Fibroblast of skin of scalp (primary cell): ENCODE measurements at regions not wholly inside any gene's neighbourhood (a gene's known extent, or its start where the extent isn't known, plus 50 kb on each side); places are given as distances from the start of the nearest gene placed in this dataset.
"Not testable (repeated sequence)": the region's sequence is repeated elsewhere in the genome, so short reads cannot be mapped to it uniquely, and the experiment has no call there.

ENCODE experiments used
- DNase-seq: peaks from one replicate; pipeline ENCODE4 v3.0.0-alpha.2; 2013

DNA sequence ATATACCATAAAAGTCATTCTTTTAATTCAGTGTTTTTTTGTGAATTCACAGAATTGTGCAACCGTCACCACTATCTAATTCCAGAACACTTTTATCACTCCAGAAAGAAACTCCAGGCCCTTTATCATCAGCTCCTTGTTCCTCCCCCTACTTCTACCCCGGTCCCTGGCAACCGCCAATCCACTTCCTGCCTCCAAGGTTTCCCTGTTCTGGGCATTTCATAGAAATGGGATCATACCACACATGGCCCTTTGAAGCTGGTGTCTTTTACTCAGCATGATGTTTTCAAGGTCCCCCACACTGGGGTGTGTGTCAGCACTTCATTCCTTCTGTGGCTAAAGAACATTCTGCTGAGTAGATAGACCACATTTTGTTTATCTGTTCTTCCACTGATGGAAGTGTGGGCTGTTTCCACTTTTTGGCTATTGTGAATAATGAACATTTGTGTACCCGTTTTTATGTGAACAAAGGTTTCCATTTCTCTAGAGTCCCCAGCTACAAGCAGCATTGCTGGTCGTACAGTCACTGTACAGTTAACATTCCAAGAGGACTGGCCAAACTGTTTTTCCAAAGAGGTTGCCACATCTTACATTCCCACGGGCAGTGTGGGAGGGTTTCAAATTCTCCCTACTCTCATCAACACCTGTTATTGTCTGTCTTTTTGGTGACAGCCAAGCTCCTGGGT lies 75.8 kb upstream of the ZNF469 start:
- peak; percentile 98 for DNase-seq

DNA sequence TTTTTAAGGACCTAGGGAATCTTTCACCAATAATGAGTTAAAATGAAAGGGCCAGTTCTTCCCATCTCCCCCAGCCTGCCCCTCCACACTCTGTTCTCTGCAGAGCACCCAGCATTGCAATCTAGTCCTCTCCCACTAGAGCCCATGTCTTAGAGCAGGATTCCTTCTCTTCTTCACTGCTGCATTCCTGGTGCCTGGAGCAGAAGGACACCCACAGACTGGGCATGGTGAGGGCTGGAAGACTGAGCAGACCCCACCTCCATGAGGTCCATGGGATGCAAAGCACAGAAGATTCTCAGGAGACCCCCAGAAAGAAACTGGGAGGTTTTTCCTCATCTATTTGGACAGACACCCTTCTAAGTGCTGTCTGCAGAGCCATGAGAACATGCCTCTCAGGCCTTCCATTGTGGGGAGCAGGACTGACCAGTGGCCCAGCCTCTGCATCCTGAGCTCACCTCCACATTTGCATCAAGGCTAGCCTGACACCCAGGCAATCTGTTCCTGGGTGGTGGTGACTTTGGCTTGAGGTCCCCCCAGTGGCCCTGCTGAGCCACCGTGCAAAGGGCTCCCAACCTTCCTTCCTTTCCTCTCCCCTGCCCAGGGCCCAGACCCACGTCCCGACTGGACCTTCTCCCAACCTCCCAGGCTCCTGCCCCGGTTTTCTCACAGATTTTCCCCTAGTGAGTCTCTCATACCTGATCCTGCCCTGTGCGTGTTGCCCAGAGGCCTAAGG lies 74.2 kb upstream of the ZNF469 start:
- DNase-seq: no peak

DNA sequence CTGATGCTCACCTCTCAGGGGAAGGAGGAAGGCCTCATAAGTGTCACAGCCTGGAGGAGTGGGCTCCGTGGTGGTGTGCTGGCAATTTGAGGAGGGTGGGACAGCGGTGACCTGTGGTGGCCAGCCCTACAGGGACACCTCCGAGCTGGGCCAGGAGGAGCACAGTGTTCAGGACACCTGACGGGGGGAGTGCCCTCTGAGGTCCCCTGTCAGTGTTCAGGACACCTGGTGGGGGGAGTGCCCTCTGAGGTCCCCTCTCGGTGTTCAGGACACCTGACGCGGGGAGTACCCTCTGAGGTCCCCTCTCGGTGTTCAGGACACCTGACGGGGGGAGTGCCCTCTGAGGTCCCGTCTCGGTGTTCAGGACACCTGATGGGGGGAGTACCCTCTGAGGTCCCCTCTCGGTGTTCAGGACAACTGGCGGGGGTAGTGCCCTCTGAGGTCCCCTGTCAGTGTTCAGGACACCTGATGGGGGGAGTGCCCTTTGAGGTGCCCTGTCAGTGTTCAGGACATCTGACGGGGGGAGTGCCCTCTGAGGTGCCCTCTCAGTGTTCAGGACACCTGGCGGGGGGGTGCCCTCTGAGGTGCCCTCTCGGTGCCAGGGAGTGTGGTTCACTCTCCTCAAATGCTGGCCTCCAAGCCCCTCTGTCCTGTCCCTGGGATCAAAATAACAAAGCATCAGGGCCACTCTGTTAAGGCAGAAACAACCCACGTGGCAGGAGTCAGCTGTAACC lies 73.4 kb upstream of the ZNF469 start:
- DNase-seq: no peak

DNA sequence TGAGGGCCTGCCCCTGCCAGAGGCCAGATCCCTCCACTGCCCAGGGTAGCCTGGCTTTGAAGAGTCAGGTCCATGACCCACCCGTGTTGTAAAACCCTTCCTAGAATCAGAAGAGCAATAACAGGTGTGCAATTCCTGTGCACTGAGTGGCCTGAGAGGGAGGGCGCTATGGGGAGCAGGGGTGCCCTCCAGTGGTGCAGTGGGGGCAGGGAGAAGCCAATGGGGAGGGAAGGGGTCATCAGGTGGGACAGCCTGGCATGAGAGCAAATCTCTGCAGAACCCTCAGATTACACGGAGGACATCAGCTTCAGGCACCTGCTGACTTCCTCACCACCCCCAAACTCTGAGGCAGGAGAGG lies 72.9 kb upstream of the ZNF469 start:
- no peak for DNase-seq

DNA sequence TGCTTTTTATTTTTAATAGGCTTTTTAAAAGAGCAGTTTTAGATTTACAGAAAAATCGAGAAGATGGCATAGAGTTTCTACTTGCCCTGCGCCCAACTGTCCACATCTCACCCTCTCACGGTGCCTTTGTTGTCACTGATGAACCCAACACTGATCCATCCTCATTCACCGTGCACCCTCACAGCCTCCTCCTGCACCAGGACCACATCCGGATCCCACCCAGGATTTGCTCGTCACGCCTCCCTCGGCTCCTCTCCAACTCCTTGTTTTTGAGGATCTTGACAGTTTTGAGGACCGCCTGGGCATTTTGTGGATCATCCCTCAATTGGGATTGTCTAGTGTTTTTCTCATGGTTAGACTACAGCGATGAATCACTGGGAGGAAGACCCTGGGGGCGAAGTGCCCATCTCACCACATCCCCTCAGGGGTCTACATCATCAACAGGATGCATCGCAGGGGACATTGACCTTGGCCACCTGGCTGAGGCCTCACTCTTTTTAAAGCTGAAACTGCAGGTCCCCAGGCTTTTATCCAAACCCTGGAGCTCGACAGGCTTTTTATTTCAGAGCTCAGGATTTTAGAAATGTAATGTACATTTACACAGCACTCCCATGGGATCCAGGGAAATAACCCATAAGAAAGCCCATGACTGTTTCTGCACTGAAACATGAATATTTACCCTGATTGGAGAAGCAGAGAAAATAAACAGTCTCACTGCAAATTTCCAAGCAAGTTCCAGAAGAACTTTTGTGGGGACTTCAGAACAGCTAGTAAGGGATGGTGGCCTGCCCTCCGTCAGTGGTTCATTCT lies 71.8 kb upstream of the ZNF469 start:
- peak; percentile 66 for DNase-seq

DNA sequence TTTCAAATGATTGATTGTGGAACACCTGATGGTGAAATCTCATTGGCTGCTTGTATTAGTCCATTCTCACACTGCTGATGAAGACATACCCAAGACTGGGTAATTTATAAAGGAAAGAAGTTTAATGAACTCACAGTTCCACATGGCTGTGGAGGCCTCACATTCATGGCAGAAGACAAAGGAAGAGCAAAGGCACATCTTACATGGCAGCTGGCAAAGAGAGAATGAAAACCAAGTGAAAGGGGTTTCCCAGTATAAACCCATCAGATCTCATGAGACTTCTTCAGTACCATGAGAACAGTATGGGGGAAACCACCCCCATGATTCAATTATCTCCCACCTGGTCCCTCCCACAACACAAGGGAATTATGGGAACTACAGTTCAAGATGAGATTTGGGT lies 70.9 kb upstream of the ZNF469 start:
- not testable (repeated sequence) for DNase-seq

DNA sequence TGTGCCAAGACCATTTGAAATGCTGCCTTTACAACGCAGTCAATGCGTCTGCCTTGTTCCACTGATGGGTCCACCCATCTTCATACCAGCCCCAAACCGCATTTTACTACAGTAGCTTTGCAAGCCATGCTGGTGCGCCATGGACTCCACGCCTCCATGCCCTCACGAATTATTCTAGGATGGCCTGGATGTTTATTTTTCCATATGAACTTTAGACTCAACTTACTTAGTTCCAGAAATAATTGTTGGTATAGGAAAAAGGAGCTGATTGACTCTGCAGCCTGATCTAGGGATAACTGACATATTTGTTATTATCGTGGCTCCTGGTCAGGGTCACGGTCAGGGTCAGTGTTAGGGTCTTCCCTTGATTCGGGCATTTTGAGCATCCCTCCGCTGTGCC lies 70.0 kb upstream of the ZNF469 start:
- DNase-seq: no peak

DNA sequence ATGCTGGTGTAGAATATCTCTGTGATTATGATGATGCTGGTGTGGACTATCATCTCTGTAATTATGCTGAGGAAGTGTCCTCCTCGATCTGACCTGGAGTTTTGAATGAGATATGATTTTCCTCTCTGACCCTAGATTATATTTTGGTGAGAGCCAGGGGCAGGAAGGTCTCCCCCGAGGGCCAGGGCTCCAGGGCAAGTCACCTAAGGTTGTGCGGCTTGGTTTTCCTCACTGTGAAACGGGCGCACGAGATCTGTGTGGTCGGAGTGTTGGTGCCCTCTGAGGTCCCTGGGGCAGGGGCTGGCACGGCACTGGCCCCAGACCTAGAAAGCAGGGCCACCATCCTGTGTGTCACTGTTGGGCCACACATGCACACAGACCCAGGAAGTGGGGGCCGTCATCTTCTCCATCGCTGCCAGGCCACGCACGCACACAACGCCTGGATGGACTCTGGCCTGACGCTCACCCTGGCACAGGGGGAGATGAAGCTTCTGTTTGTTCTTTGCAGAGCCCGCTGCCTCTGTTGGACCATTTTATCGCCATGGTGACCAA lies 67.7 kb upstream of the ZNF469 start:
- DNase-seq: no peak

DNA sequence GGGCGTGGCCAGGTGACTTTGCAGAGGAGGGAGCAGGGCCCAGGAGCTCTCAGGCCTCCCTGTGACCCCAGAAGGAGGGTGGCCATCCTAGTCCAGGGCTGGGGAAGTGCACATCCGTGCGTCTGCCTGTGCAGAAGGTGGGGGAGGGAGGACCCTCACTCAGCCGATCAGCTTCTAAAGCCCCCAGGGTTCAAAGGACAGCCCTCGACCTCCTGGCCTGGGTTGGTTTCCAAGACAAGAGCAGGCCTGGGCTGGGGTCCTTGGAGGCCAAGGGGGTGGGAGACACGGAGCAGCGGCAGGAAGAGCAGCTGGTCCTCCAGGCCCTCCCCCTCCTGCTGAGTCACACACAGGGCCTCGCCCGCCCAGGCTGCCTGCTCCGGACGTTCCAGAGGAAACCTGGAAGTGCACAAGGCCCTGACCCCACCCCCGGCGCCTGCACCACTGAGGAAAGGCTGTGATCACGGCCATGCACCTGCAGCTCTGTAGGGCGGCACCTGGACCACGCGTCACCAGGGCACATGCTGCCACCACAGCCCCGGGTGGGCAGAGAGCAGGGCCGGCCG lies 67.1 kb upstream of the ZNF469 start:
- peak; percentile 74 for DNase-seq

DNA sequence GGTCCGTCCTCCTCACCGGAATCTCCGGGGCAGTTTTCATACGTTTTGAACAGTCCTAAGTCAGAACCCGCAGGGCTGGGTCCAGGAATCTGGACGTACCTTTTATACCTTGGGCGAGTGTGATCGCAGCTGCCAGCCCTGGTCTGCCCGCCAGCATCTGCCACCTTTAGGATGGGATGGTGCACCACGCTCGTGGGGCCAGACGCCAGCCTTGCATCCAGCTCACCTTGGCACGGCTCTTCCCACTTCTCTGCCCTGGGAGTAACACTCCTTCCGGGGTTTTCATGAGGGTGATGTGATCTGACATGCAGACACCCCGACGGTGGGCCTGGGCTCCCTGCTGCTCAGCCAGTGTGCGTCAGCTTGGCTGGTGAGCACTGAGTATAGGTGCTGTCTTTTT lies 66.6 kb upstream of the ZNF469 start:
- DNase-seq: no peak

DNA sequence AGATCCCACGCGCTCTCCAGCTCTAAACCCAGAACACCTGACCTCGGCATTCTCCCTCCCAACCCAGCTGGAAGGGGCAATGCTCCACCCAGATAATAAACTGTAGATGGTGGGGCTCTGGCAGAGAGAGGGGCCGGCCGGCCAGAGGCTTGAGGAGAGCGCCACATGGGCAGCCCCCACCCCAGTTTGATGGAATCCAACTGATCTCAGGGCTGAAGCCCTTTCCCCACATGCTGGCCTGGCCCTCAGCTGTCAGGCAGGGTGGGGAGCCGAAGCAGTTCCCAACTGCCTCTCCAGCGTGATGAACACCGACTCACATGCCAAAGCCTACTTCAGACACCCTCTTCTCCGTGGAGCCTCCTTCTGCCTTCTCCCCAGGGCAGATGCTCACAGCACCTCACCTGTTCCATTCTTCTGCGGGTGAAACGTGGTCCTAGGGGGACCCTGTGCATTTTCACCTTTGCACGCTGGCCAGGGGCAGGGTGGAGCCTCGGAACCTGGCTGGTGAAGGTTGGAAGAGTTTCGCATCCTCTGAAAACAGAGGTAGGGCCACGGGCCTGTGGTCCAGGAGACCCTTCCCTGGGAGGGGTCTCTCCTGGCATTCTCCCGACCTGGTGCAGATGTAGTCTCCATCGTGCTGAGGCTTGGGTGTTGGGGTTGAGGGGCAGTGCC lies 65.7 kb upstream of the ZNF469 start:
- DNase-seq: no peak

DNA sequence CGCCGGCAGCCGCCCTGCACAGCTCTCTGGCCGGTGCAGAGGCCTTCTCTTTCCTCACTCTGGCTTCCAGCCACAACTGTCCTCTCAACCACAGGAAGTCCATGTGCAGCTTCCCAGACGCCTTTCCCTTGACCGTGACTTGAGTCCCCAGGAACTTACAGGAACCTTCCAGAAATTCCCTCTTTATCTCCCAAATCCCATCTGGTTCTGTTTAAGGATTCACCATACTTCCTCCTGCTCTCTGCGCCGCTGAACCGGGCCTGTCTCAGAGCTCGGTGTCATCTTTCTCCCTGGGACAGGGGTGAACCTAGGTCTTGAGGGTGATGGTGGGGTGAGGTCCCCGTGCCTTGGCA lies 65.2 kb upstream of the ZNF469 start:
- peak; percentile 69 for DNase-seq

DNA sequence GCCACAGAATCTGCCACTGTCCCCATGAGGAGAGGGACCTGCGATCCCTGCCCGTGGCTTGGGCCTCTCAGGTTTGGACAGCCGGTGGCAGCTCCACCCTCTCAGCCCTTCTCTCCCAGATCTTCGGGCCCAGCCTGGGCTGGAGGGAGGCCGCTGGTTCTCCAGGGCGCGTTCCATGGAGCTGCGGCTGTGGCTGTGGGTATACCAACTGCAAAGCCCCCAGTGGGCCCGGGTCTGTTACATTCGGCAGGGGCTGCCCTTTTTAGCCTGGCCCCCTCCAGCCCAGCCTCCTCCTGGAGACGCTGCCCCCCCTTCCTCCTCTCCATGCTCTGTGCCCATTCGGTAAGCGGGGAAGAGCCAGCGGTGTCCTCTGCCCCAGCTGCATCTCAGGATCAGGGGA lies 64.7 kb upstream of the ZNF469 start:
- DNase-seq: no peak

DNA sequence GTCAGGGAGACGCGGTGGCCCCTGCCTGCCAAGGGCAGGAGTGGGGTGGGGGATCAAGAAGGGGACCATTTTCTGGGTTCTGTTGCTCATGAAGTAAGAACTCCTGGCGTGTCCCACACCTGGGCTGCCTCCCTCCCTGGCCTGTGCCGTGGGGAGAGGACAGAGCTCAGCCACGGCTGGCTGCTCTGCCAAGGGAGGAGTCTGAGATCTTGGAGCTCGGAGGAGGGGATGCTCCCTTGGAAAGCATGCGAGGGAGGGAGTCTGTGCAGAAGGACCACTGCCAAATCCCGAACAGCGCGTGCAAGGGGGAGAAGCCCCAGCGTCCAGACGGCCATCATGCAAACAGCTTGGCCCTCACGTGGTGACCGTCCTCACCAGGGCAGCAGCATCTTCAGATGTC lies 64.2 kb upstream of the ZNF469 start:
- DNase-seq: no peak

DNA sequence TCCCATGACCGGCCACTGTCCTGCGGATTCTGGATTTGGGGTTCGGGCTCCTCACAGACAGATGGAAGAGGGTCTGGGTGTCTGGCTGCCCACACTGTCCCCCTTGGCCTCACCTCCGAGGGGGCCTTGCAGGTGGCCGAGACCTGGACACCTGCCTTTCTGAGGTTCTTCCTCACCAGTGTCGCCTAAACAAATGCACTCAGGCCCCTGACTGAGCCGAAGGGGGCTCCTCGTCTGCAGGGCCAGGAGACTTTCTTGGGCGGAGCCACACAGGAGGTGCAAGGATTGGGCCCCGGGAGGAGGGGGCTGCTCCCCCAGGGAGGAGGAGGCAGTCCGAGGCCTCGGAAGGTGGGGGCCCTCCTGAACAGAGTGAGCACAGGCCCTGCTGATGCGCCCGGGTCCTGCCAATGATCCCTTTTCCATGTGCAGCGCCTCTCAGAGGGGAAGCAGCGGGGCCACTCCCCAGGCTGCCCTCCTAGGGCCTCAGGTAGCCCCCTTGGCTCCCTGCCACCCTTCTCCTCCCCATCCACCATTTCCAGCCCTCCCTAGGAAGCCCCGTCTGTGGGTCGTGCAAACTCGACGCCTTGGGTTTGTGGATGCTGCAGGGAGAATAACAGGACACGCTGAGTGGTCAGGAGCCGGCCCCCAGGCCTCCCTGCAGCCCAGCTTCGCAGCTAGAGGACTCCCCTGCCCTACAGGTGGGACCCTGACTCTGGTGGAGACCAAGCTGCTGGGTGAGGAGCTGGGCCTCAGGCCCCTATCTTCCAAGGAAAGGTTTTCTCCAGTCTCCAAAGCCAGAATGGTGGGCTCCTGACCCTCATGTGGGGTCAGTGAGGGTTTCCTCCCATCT lies 63.4 kb upstream of the ZNF469 start:
- DNase-seq: no peak

DNA sequence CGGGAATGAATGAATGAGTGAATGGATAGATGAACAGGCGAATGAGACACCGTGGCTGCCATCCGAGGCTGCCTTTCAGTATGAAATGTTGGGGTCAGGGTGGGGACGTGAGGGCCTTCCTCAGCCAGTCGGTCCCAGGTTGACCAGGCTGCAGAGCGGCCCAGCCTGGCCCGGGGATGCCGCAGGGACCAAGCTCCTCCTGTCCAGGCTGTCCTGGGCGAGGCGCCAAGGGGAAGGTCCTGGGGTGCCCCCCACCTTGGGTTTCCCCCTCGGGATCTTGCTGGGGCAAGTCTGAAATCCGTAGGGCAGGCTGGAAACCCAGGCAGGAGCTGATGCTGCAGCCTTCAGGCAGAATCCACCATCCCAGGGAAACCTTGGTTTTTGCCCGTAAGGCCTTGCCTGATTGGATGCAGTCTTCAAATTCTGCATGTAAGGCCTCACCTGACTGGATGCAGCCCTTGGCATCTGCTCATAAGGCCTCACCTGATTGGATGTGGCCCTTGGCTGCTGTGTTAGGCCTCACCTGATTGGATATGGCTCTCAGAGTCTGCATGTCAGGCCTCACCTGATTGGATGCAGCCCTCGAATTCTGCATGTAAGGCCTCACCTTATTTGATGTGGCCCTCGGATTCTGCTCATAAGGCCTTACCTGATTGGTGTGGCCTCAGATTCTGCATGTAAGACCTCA lies 61.7 kb upstream of the ZNF469 start:
- no peak for DNase-seq

DNA sequence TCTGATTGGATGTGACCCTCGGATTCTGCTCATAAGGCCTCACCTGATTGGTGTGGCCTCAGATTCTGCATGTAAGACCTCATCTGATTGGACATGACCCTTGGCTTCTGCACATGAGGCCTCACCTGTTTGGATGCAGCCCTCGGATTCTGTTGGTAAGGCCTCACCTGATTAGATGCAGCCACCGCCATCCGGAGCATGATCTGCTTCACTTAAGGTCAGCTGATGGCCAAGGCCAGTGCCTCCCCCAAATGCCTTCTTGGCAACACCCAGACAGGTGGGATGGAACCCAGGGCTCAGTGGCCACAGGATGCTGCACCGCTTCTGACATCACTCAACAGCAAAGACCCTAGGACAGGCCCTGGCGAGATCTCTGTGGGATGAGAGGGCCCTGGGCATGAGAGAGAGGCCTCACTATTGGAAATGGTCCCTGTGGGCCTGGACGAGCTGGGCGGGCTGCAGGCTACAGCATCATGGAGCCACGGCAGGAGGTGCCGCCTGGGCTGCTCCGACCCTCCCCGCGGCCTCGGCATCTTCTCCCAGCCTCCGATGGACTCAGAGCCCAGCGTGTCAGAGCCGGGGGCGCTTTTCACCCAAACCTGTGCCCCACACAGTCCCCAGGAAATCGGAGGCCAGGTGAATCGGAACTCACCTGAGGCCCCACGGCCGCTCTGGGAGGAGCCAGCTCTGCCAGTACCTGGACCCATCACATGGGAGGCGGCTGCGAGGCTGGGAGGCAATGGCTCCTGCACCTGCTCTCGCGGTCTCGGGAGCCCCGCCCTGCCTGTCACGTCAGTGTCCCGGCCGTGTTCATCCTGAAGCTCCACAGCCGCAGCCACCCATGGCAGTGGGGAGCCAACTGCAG lies 60.9 kb upstream of the ZNF469 start:
- DNase-seq: no peak

DNA sequence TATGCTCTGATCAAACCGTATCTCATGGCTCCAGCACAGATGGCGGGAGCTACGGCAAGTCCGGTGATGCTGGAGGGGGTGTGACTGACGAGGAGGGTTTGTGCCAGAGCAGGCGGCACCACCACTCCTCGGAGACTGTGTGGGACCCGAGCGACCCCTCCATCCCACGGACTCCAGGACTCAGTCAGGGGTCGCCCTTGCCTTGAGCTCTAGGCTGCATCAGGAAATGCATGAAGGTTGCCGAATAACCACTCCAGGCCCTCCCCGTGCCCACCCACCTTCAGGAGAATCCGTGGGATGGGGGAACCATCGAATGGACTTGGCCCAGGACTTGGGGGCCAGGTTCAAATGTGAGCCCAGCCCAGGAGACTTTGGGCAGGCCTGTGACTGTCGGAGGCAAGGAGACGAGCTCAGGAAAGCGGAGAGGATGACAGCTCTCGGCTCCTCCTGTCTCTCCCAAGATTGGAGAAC lies 60.2 kb upstream of the ZNF469 start:
- no peak for DNase-seq

DNA sequence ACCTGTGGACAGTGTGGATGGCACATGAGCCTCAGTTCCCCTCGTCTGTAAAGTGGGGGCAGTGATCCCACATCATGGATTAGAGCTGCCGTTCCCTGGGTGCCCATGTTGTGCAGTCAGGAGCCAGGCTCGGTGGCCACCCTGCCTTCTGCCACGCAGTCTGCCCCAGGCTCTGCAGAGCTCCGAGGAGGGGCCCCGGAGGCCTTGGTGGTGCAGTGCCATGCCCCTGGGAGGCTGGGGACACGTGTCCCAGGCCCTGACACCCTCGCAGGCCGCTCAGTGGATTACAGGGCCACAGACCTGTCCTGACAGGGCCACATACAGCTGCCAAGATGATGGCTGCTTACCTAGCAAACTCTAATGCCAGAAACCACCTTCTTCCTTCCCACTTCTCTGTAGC lies 59.7 kb upstream of the ZNF469 start:
- DNase-seq: no peak
